NB4 (cell line): ENCODE measurements at regions not wholly inside any gene's neighbourhood (a gene's known extent, or its start where the extent isn't known, plus 50 kb on each side); places are given as distances from the start of the nearest gene placed in this dataset.

Experiments used
- DNase-seq: peaks from one replicate; pipeline ENCODE4 v3.0.0; 2010; ENCODE audit warnings: low read depth
- H3K4me3 ChIP-seq: one replicate; pipeline ENCODE4 v1.5.1; 2011; ENCODE audit warnings: mild to moderate bottlenecking, low read depth, low read length, moderate library complexity
- MYC ChIP-seq: IDR thresholded peaks from 2 replicates; pipeline ENCODE4 v1.6.1; 2011; ENCODE audit warnings: low read depth, low read length
- POLR2A ChIP-seq: IDR thresholded peaks from 2 replicates; pipeline ENCODE4 v1.6.1; 2011; ENCODE audit warnings: mild to moderate bottlenecking; ENCODE audit not compliant: insufficient read length; ENCODE audit errors: extremely low read depth
- TF ChIP-seq, protein P1 (sequence below): IDR thresholded peaks from one replicate; pipeline ENCODE4 v1.5.1; 2012; ENCODE audit warnings: low read depth, low read length
- TF ChIP-seq, protein P2 (sequence below): IDR thresholded peaks from 2 replicates; pipeline ENCODE4 v1.6.1; 2011; ENCODE audit warnings: low read depth, low read length

DNA sequence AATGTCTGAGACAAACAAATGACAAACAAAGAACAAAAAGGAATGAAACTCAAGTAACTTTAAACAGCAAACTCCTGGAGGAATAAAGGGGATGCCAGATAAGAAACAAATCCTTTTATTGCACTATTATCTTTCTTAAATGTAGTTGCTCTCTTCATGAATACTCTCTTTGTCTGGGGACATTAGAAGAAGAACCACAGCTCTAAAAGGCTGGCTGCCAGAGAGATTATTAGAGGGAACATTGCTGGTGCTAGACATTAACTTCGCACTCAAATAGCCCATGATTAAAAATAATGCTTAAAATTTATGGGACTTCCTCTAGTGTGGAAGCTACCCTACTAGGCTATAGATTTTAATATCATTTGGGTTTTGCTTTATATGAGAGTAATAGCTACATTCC lies 1330.4 kb downstream of the XPNPEP1 start:
- TF ChIP-seq POLR2A, result no peak
- TF ChIP-seq, protein P1, sequence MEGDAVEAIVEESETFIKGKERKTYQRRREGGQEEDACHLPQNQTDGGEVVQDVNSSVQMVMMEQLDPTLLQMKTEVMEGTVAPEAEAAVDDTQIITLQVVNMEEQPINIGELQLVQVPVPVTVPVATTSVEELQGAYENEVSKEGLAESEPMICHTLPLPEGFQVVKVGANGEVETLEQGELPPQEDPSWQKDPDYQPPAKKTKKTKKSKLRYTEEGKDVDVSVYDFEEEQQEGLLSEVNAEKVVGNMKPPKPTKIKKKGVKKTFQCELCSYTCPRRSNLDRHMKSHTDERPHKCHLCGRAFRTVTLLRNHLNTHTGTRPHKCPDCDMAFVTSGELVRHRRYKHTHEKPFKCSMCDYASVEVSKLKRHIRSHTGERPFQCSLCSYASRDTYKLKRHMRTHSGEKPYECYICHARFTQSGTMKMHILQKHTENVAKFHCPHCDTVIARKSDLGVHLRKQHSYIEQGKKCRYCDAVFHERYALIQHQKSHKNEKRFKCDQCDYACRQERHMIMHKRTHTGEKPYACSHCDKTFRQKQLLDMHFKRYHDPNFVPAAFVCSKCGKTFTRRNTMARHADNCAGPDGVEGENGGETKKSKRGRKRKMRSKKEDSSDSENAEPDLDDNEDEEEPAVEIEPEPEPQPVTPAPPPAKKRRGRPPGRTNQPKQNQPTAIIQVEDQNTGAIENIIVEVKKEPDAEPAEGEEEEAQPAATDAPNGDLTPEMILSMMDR, result no peak
- TF ChIP-seq, protein P2, sequence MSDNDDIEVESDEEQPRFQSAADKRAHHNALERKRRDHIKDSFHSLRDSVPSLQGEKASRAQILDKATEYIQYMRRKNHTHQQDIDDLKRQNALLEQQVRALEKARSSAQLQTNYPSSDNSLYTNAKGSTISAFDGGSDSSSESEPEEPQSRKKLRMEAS, result no peak
- TF ChIP-seq MYC, result no peak
- no peak overlapping the region for H3K4me3 ChIP-seq
- no peak for DNase-seq

DNA sequence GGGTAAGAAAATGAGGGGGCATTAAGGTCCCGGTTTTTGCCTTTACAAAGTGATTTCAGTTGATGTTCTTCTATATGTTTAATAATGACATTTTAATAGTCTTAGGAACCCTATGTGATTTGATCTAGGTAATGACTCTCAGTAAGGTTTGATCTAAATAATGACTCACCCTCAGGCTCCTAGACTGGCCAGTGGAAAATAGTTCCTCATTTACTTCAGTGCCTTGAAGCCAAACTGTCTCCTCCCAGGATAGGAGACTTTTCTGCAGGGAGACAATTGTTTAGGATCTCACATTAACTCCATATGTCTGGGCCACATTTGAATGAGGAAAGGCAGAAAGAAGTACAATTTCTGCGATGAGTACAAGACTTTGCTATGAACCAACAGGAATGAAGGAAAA lies 1331.9 kb downstream of the XPNPEP1 start:
- TF ChIP-seq POLR2A, result no peak
- TF ChIP-seq, protein P1, result no peak
- H3K4me3 ChIP-seq, result no peak overlapping the region
- no peak for DNase-seq

DNA sequence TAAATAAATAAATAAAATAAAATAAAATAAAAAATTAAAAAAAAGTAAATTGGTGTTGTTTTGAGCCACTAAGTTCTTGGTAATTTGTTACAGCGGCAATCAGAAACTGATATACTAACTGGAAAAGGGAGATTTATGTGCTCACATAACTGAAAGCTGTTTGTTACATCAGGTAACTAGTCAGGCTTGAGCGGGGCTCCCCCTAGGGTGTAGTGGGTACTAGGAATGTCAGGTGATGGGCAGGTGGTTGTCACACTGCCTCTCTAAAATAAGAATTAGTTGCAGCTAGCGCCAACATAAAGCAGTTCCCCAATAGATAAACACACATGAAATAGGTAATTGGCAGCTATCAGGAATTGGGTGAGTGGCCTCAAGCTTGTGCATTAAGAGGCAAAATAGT lies 1336.9 kb downstream of the XPNPEP1 start:
- no peak for DNase-seq
- TF ChIP-seq, protein P2, result no peak
- TF ChIP-seq, protein P1, result no peak
- TF ChIP-seq POLR2A (no peak), MYC (no peak)

DNA sequence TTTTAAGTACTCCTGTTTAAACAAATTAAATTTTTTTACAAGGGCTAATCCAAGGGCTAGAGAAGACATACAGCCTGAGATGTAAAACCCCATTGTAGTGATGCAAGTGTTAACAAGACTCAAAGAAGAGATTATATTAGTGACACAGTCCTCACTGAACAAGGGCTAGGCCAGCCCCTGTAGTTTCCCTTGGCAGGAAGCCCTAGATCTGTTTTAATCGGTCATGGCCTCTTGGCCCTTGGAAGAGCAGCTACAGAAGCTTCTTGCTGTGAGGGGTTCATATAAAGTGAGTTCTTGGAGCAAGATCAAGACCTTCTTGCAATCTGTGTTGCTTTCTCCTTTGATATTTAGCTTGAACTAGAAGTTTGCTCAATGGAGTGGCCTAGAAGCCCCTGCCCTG lies 1339.4 kb downstream of the XPNPEP1 start:
- H3K4me3 ChIP-seq, result no peak overlapping the region
- no peak for TF ChIP-seq POLR2A
- TF ChIP-seq, protein P2, result no peak
- TF ChIP-seq, protein P1, result no peak
- TF ChIP-seq MYC, result no peak
- no peak for DNase-seq

More for the DNA sequence above, 1336.9 kb downstream of the XPNPEP1 start:
- H3K4me3 ChIP-seq, result no peak overlapping the region

DNA sequence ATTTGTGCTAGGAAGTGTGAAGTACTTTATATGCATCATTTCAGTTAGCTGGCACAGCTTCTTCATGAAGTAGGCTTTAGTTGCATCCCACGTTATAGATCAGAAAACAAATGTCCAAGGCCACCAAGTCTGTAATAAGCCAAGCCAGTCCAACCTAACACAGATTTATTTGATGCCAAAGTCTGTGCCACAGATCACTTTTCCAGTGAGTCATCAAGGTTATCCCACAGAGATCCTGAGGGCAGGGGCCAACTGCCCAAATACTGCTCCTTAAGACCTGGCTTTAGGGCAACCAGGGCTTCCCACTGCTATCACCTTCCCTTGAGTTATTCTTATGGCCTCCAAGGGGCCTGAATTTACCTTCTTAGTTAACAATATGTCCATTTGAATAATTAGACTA lies 1340.4 kb downstream of the XPNPEP1 start:
- H3K4me3 ChIP-seq, result no peak overlapping the region
- no peak for DNase-seq
- no peak for TF ChIP-seq MYC
- TF ChIP-seq, protein P1, result no peak
- TF ChIP-seq, protein P2, result no peak
- TF ChIP-seq POLR2A, result no peak

DNA sequence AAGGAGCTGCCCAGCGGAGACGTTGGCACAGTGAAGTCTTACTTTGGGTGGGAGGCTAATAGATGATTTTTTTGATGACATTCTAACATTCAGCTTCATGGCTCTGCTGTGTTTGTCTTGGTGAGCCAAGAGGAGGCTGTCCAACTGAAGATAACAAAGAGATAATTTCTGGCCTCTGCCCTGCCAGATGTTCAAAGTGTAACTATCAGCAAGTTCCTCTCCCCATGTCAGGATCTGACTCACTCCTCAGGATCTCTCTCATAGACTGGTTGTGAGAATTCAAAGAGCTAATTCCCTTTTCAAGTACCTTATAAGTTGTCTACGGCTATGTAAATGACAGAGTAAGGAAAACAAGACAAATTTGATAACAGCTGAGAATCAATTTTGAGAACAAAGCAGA lies 1340.9 kb downstream of the XPNPEP1 start:
- TF ChIP-seq, protein P2, result no peak
- no peak for TF ChIP-seq POLR2A
- H3K4me3 ChIP-seq, result no peak overlapping the region
- no peak for DNase-seq
